RPMI8226 (cell line): ENCODE measurements at regions not wholly inside any gene's neighbourhood (a gene's known extent, or its start where the extent isn't known, plus 50 kb on each side); places are given as distances from the start of the nearest gene placed in this dataset.
"Not testable (repeated sequence)": the region's sequence is repeated elsewhere in the genome, so short reads cannot be mapped to it uniquely, and the experiment has no call there.

Experiments
- DNase-seq: peaks from one replicate; pipeline ENCODE4 v3.0.0-alpha.2; 2015

DNA sequence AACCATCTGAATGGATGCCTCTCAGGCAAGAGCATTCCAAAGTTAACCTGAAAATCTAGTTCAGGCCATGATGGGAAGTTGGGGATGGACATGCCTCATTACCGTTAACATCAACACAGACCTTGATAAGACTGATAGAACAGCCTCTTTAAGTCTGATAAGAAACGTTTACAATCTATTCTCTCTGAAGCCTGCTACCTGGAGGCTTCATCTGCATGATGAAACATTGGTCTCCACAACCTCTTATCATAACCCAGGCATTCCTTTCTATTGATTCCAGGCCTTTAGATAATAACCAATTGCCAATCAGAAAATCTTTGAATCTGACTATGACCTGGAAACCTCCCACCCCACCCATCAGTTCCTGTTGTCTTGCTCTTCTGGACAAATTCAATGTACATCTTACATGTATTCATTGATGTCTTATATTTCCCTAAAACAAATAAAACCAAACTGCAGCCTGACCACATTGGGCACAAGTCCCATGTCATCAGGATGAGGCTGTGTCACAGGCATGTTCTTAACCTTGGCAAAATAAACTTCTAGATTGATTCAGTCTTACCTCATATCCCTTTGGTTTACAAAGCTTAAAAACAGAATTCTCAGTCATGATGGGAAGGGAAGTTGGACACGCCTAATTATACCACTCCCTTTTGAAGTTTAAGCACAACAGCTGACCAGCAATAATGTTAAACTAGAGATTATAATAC lies 843.8 kb upstream of the SPRY2 start:
- no peak for DNase-seq

GRCh38 chr13:81172603-81173002 lies 831.7 kb upstream of the SPRY2 start:
- DNase-seq = no peak

DNA sequence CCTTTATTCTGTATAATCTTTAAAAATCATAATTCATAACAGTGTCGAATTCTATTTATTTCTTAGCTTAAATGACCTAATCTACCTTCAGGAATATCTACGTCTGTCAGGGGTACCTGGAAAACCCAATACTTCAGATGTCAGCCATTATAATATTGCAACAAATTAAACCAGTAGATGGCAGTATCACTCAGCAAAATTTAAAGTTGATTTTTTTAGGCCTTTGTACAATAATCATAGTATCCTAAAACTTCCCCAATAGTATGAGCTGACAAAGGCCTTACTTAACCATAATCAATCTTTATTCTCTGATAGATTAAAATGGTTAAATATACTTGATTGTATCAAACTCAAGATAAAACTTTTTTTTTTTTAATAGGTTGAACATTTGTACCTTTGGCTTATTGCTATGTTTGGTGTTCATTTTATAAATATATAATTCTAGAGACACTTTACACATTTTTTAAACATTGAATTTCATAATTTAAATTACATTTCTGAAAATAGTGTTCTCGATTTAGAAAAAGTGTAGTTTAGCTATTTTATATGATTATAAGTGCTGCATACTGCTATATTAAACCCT lies 830.2 kb upstream of the SPRY2 start:
- no peak for DNase-seq

DNA sequence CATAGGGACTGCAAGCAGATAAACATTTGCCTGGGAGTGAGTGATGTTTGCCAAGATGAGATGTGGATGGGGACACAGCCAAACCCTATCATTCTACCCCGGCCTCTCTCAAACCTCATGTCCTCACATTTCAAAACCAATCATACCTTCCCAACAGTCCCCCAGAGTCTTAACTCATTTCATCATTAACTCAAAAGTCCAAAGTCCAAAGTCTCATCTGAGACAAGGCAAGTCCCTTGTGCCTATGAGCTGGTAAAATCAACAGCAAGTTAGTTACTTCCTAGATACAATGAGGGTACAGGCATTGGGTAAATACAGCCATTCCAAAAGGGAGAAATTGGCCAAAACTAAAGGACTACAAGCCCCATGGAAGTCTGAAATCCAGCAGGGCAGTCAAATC lies 822.9 kb upstream of the SPRY2 start:
- DNase-seq = not testable (repeated sequence)

DNA sequence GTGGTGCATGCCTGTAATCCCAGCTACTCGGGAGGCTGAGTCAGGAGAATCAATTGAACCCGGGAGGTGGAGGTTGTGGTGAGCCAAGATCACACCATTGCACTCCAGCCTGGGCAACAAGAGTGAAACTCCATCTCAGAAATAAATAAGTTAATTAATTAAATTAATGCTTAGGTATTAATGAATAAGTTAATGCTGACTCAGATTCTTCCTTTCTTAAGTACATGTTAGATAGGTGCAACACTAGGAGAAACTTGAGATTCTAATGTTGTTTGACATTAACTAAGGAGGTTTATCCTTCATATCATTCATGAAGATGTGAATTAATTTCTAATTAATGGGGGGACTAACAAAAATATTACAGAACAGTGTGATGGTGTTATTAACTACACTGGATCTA lies 812.6 kb upstream of the SPRY2 start:
- DNase-seq = no peak

GRCh38 chr13:81148822-81149221 lies 807.9 kb upstream of the SPRY2 start:
- no peak for DNase-seq

DNA sequence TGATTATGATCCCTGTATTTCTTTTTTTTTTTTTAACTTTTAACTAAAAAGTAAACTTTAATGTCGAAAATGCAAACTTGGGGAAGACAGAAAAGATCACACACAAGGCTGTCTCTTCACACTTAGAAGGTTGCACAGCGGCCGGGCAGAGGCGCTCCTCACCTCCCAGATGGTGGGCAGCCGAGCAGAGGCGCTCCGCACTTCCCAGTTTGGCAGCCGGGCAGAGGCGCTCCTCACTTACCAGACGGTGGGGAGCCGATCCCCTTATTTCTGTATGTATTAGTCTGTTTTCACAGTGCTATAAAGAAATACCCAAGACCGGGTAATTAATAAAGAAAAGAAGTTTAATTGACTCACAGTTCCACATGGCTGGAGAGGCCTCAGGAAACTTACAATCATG lies 805.6 kb upstream of the SPRY2 start:
- not testable (repeated sequence) for DNase-seq

- DNase-seq = no peak
Observed at GRCh38 chr13:81142306-81142999, 801.5 kb upstream of the SPRY2 start.

- no peak for DNase-seq
Observed at GRCh38 chr13:81140675-81141074, 799.7 kb upstream of the SPRY2 start.

- no peak for DNase-seq
Observed at GRCh38 chr13:81139987-81140386, 799.1 kb upstream of the SPRY2 start.

- DNase-seq = no peak
Observed at GRCh38 chr13:81138353-81138980, 797.5 kb upstream of the SPRY2 start.

DNA sequence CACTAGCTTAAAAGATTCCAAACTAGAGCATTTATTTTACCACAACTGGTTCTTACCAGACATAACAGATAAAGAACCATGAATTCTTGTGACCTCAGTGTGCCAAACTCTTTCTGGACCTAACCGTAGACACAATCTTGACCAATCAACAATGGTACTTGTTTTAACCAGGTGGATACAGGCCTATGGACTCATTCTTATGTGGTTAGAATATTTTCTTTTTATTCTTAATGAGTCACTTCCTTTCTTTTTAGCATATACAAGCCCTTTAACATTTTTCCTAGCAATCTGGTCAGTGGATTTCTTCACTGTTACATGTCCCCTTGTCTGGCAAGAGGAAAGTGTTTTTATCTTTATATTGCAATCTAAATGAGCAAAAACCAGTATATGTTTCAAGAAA lies 792.1 kb upstream of the SPRY2 start:
- no peak for DNase-seq

GRCh38 chr13:81117416-81117815 lies 776.5 kb upstream of the SPRY2 start:
- DNase-seq = no peak

DNA sequence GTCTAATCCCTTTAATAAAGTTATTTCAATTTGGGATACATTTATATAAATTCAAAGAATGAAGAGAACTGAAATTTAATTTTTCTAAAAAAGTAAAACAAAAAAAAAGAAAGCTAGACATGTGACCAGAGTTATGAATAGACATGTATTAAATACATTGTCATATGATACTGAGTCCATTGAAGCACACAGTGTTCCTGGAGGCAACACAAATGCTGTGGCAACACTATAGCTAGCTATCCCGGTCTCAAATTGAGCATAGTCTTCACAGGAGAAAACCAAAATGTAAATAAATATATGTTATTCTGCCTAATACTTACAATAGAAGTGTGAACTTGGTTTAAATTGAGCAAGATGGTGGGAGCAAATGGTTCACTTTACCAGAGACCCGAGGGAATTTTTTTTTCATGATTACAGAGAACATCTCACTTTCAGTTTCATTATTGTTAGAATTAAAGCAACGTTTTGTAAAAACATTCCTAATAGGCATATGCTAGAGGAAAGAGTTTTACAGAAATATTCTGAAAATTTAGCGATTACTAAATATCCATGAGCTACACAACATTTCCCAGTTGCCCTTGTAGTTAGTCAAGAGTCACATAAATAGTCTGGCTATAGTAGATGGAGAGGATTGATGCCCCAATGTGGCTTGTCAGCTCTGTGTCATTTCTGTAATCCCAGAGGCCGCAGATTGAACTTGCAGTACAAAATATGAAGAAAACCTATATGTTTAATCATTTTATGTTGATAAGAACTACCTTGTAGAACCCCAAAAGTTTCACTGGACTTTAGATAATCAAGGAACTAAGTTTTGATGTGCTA lies 775.7 kb upstream of the SPRY2 start:
- no peak for DNase-seq

- no peak for DNase-seq
Observed at GRCh38 chr13:81109026-81109425, 768.1 kb upstream of the SPRY2 start.

GRCh38 chr13:81106348-81106747 lies 765.4 kb upstream of the SPRY2 start:
- DNase-seq = no peak

- DNase-seq = no peak
Observed at GRCh38 chr13:81104035-81104715, 763.2 kb upstream of the SPRY2 start.

DNA sequence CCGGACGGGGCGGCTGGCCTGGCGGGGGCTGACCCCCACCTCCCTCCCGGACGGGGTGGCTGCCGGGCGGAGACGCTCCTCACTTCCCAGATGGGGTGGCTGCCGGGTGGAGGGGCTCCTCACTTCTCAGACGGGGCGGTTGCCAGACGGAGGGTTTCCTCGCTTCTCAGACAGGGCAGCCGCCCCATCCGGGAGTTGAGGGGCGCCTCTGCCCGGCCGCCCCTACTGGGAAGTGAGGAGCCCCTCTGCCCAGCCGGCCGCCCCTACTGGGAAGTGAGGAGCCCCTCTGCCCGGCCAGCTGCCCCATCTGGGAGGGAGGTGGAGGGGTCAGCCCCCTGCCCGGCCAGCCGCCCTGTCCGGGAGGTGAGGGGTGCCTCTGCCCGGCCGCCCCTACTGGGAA lies 761.1 kb upstream of the SPRY2 start:
- DNase-seq = not testable (repeated sequence)

DNA sequence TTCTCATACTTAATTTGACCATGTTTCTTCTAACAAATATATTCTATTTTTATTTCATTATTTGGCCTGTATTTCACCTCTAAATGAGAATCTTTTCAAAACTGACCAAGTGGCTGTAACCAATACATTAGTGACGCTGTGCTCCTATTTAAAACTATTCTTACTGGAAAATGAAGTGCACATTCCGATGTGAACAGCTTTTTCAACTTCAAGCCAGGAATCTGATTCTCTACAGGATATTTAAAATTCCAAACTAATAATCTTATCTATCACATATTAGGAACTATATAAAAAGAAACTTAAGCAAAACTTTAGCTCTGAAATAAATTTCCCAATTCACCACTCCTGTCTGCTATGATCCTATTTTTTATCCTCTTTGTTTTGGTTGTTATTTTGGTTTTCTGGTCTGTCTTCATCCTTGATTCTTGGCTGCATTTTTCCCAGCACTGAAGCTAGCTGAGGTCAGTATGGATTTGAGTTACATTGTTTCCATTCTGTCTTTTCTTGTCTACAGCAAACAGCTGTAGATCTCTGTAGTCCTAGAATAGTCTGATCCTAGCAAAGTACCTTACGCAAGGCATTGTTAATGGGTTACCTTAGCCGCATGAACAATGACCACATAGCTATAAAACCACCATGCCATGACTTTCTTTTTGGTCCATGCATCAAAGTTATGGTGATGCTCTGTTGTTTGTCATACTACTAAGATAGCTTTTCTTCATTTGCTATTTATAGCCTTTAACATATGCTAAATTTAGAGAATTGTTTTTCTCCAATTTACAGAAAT lies 748.6 kb upstream of the SPRY2 start:
- no peak for DNase-seq

DNA sequence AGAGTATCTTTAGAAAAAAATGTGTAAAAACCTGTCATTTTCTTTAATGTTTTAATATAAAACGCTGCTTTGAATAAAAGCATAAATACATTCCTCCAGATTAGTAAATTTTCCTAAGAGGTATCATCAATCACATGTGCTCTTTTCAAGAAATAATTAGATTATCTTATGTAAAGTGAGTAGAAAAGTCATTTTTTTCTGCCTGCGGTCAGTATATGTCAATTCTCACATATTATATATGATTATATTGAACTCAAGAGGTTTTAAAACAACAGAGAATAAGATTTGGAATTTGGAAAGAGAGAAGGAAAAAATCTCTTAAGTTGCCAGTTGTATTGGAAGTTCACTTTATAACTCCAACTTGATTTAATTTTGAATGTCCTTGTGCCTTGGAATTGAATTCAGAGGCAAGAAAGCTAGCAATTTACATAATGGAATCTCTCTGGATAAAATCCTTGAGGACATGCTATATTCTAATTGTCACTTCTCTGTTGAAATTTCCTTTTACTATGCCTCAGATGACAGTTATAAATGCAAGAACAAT lies 740.1 kb upstream of the SPRY2 start:
- DNase-seq = no peak

DNA sequence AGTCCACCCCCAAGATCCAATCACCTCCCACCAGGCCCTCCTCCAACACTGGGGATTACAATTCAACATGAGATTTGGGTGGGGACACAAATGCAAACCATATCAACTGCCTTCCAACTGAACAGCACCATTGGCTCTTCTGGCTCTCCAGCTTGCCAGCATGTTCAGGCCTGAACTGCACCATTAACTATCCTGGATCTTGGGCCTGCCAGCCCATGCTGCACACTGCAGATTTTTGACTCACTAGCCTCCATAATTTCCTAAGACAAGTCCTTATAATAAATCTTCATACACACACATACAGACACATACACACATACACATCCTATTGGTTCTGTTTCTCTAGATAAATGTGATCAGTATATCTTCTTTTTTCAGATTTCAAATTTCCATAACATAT lies 737.1 kb upstream of the SPRY2 start:
- DNase-seq = no peak
